ENCODE measurements at regions not wholly inside any gene's neighbourhood (a gene's known extent, or its start where the extent isn't known, plus 50 kb on each side); places are given as distances from the start of the nearest gene placed in this dataset.

GRCh38 chr6:14470101-14470500, 352.5 kb downstream of the CD83 start (continued):
- TF ChIP-seq REST (IDR thresholded peaks at IDR 0.05; ENCODE audit: unreplicated experiment) (no peak), ETS1 (IDR thresholded peaks at IDR 0.05) (no peak), CTCF (conservative IDR thresholded peaks at IDR 0.05; ENCODE audit: low read depth in 2 of 2) (no peak), ZNF331 (CRISPR knock-in tag; IDR thresholded peaks at IDR 0.05; ENCODE audit: low read depth) (no peak), STAT1 (IDR thresholded peaks at IDR 0.05; ENCODE audit: unreplicated experiment) (no peak)

GRCh38 chr6:14470671-14471070, 353.1 kb downstream of the CD83 start:
- H3K36me3 ChIP-seq (ENCODE audit: insufficient read depth) = no peaks in the 10 kb centered on the region
- H3K27me3 ChIP-seq (ENCODE audit: insufficient read depth) = no peaks in the 10 kb centered on the region
- H3K9me2 ChIP-seq (ENCODE audit: insufficient read depth) = peaks cover 15% of the 10 kb centered on the region
- H3K27ac ChIP-seq (ENCODE audit: low read depth) = no peak overlapping the region
- no peaks in the 10 kb centered on the region for H4K20me1 ChIP-seq (replicated peaks; ENCODE audit: insufficient read depth)
- H2AFZ ChIP-seq = no peak overlapping the region
- H3F3A ChIP-seq (replicated peaks; ENCODE audit: low read depth) = no peaks in the 10 kb centered on the region
- H3K4me2 ChIP-seq = no peak overlapping the region
- no peak for ATAC-seq
- Mint-ChIP-seq H3K36me3 (ENCODE audit: low read depth) (peaks cover 24% of the 10 kb centered on the region), H3K4me3 (no peak overlapping the region), H3K27me3 (ENCODE audit: insufficient read depth, low read depth, poor library complexity) (peaks cover 3% of the 10 kb centered on the region), H3K27ac (no peak overlapping the region), H3K9me3 (peaks cover 12% of the 10 kb centered on the region), H3K4me1 (no peaks in the 10 kb centered on the region; the same call in 2 of the 3 replicates)
- no peaks in the 10 kb centered on the region for H3K79me2 ChIP-seq (replicated peaks; ENCODE audit: insufficient read depth)
- TF ChIP-seq EZH2phosphoT487 (IDR thresholded peaks at IDR 0.05; ENCODE audit: unreplicated experiment) (no peak), ETS1 (IDR thresholded peaks at IDR 0.05) (no peak), POLR2AphosphoS5 (IDR thresholded peaks at IDR 0.05; ENCODE audit: low read depth) (no peak), ZNF331 (CRISPR knock-in tag; IDR thresholded peaks at IDR 0.05; ENCODE audit: low read depth) (no peak), NANOG (IDR thresholded peaks at IDR 0.05; ENCODE audit: borderline replicate concordance) (no peak), EZH2 (IDR thresholded peaks at IDR 0.05; ENCODE audit: low read depth, unreplicated experiment) (no peak), ZNF114 (CRISPR knock-in tag; IDR thresholded peaks at IDR 0.05) (no peak)
- 0 out of 2 replicates have a peak, but pooled peaks cover 7% of the 10 kb centered on the region for H3K4me1 ChIP-seq (ENCODE audit: insufficient read depth)
- H3K4me3 ChIP-seq = no peak overlapping the region
- no peak for DNase-seq (ENCODE audit: low spot score)
